ENCODE measurements at regions not wholly inside any gene's neighbourhood (a gene's known extent, or its start where the extent isn't known, plus 50 kb on each side); places are given as distances from the start of the nearest gene placed in this dataset.

- no peak for TF ChIP-seq CTCF (IDR thresholded peaks at IDR 0.05)
- TF ChIP-seq POLR2A (IDR thresholded peaks at IDR 0.05), result no peak
Measured at GRCh38 chr7:115269486-115269885, 347.6 kb downstream of the MDFIC start.

All from right lobe of liver (tissue), 4 donors.